Right forelimb (tissue), 1 donor: ENCODE measurements at regions not wholly inside any gene's neighbourhood (a gene's known extent, or its start where the extent isn't known, plus 50 kb on each side); places are given as distances from the start of the nearest gene placed in this dataset.
"Not testable (repeated sequence)": the region's sequence is repeated elsewhere in the genome, so short reads cannot be mapped to it uniquely, and the experiment has no call there.

Experiments
- DNase-seq: peaks from one replicate; pipeline ENCODE4 v3.0.0-alpha.2; 2018

DNA sequence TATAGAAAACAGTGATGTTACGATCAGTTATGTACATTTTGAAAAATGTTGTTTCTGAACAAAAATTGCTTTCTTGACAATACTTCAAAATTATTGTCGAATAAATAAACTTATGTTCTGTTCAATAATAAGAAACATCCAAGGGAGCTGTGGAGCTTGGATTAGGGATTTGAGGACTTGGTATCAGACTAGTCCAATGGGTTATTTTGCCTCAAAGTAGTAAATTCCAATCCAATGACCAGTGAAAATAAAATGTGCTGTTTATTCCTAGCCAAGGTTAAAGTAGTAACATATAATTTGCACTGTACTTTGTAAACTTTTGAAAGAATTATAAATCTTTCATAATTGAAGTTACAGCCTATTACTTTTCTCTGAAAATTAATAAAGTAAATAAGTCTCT is 79.1 kb upstream of the IVNS1ABP start:
- no peak for DNase-seq

DNA sequence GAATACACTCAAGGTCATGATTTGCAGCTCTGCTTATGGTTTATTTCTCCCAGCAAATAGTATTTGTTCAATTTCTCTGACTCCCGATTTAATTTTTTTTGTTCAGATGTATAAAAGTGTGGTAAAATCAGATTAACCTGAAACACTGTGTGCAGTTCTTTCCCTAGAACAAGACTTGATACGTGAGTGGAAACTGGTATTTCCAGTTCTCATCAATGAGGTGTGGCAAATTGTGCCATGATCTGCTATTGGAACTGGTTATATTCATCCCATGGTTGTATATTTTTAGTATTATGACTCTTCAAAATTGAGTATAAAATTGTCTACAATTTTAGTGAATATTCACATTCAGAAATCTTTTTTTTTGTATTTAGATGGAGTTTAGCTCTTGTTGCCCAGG is 76.8 kb upstream of the IVNS1ABP start:
- no peak for DNase-seq

DNA sequence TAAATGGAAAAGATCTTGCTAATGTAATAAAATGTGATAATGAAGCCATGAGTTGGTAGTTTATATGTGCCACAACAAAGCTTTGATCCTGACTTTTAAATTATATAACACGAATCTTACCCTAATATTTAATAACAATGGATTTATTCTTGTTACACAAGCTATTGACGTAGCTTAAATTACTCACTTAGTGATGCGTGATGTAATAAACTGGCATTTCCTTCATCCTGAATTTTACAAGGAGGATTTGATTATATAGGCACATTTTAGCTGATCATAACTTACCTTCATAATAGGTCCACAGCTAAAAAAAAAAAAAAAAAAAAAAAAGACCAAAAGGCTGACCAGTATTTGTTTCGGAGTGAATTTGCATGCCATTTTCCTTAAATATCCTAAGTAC is 76.2 kb upstream of the IVNS1ABP start:
- no peak for DNase-seq

DNA sequence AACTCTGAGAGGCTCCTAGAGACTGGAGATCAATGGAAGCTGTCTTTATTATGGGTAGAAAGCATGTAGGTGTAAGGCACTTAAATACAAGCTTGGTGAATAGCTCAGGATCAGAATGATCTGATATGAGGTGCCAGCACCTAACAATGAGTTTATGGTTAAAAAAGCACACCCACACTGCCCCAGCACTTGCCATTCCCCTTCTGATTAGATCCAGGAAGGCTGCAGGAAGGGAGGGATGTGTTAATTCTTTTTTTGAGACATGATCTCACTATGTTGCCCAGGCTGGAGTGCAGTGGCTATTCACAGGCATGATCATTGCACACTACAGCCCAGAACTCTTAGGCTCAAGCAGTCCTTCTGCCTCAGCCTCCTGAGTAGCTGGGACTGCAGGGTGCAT is 71.8 kb upstream of the IVNS1ABP start:
- DNase-seq = no peak

DNA sequence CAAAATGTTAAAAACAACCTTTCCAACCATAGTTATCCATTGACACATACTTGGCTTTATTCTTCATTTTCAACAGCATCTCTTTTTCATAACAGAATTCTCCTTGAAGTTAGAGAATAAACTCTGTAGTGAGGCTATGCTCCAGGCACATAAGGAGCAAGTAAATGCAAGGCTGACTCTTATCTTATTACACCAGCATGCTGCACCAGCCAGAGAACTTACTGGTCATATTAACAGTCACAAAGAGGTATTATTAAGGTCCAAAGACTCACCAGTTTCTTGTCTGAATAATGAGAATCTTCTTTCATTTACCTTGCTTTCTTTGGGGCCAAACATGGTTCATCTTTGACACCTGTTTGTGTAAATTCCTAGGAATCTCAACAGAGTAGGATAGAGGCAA is 71.3 kb upstream of the IVNS1ABP start:
- no peak for DNase-seq

DNA sequence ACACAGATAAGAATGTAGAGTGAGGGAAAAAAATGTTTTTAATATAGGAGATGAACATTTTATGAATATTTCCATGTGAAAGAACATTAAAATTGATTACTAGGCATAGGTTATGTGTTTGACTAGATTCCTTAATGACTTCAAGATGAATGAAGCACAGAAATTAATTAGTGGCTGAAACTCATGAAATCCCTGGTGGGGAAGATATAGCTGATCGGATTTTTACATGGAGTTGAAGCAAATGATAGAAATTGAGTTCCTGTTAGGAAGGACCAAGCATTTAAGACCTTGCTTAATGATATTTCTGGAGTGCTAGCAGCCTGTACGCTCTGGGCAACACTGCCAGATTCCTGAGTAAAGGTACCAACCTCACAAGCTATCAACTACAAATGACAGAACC is 68.9 kb upstream of the IVNS1ABP start:
- no peak for DNase-seq

DNA sequence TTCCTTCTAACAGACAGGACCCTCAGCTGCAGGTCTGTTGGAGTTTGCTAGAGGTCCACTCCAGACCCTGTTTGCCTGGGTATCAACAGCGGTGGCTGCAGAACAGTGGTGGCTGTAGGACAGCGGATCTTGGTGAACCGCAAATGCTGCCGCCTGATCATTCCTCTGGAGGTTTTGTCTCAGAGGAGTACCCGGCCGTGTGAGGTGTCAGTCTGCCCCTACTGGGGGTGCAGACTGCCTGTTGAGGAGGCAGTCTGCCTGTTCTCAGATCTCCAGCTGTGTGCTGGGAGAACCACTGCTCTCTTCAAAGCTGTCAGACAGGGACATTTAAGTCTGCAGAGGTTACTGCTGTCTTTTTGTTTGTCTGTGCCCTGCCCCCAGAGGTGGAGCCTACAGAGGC is 66.8 kb upstream of the IVNS1ABP start:
- not testable (repeated sequence) for DNase-seq

DNA sequence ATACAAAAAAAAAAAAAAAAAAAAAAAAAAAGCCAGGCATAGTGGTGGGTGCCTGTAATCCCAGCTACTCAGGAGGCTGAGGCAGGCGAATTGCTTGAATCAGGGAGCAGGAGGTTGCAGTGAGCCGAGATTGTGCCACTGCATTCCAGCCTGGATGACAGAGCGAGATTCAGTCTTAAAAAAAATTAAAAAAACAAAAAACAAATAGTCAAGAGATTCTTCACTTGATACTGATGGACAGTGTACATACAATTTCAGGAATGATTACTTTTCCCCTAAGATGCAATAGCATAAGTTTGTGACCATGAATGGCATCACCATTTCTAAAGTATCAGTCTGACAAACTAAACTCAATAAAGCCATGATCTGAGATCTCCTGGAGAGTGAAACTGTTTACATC is 60.8 kb upstream of the IVNS1ABP start:
- no peak for DNase-seq

DNA sequence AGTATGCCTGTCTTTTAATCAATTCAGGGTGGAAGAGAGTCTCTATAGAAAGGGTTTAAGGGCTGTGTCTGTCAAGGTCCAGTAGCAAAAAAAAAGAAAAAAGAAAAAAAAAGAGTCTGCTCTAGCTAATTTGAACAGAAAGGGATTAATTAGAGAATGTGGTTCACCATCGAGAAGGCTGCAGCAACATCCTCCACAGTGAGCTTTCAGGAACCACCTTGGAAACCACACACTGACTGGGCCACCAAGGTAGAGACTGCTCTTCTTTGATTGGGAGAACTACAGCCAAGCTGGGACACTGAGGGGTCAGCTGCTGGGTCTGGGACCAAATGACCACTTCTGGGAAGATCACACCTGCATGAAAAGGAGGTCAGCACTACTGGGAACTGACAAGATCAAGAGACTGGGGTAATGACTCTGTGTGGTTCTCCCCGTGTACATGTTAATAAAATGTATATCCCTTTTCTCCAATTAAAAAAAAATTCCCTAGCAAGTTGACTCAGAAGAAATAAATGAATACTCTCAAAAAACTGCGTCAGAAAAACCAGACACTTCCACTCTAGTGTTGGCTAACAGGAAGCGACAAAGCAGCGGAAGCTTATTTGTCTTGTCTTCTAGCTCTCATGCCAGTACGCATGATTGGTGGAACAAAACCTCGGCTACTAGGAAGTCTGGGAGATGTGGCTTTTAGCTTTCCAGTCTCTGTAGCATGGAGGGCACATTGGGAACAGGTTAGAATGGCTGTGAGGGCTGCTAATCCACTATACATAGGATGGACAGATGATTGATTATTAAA is 60.0 kb upstream of the IVNS1ABP start:
- no peak for DNase-seq

DNA sequence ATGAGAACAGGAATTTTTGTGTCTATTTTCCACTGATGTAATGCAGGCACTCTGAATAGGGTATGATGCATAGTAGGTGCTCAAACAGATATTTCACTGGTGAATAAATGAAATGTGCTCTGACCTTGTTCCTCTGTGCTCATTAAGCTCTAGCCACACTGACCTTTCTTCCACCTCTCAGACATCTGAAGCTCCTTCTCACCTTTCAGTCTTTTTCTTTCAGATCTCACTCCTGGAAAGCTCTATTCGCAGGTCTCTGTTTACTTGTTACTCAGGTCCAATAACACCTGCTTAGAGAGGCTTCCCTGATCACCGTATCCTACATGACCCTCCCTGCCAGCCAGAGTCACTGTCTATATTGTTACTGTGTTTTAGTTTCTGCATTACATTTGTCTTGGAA is 59.2 kb upstream of the IVNS1ABP start:
- DNase-seq = no peak

DNA sequence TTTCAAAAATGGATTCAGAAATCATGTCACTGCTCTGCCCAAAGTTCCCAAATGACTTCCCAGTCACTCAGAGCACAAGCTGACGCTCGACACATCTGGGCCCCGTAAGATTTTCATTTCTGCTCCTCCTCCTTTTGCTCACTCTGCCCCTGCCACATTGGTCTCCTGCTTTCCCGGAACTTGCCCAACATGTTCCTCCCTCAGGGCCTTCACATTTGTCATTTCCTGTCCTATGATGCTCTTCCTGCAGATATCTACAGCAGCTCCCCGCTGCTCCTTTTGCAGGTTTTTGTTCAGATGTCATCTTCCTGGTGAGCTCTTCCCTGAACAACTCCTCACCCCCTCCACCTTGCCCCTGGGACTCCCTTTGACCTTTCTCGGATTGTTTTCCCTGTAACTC is 58.5 kb upstream of the IVNS1ABP start:
- no peak for DNase-seq

DNA sequence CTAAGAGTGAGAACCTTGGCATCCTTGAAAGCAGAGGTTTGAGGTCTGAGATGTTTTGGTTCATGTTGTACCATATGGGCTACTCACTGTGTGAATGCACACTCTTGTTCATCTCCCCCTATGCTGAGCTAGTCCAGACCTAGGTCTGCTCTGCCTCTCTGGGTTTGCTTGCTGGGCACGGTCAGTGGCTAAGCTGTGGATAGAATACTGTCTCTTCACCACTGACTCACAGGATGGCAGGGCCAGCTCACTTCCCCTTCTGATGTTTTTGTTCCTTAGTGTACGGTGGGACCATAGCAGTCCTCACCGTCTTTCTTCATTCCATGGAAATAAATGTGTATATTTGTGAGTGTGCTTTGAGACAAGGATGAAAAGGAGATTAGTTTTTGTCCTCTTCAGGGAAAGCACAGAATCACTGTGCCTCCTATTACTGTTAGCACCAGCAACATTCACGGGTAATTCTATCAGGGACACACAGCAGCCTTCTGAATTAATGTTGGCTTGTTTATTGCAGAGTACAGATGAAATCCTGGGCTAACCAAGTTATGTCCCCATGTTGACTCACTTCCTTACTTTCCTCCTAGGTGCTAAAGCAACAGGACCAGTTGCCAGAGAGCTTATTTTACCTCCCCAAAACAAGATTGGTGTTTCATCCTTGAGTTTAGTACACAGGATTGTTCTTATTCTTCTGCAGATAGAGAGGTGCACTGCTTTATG is 56.9 kb upstream of the IVNS1ABP start:
- DNase-seq = no peak

DNA sequence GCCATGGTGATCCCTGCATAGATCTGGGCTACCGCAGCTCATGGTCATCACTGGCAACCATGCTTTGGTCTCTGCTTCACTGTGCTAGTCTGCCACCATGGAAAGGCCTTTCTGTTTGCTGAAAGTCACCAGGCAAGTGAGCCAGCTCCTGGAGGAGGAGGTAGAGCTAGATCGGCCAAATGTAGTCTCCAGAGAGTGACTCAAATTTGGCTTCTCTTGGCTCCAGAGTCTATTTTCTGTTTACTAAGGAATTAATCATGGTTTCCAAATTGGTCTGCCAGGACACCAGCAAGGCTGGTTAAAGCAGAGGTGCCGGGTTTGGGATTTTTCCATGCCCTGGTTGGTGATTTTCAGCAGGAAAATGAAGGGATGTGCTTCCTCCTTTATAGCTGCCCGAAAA is 52.7 kb upstream of the IVNS1ABP start:
- DNase-seq = no peak

DNA sequence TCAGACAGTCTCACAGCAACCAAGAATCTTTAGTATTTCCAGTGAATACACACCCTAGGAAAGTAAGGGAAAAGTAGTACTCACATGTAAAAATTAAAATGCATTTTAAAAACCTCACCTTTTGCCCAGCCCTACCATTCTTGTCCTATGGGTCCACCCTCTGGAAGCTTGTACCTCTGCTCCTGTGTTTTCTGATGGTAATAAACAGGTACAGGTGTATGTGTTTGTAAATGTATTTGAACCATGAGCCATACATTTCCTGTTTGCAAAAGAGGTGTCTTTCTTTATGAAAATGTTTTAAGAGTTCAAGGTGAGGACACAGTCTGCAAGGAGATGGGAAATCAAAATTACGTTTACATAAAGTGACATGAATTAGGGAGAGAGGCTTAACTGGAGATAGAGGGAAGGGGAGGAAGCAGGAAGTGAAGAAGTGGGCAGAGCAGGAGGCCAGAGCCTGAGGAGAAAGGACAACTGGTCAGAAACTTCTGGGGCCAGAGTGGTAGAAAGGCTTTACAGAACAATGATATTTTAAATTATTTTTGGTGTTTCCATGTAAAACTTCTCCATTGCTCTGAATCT is 52.0 kb upstream of the IVNS1ABP start:
- no peak for DNase-seq

DNA sequence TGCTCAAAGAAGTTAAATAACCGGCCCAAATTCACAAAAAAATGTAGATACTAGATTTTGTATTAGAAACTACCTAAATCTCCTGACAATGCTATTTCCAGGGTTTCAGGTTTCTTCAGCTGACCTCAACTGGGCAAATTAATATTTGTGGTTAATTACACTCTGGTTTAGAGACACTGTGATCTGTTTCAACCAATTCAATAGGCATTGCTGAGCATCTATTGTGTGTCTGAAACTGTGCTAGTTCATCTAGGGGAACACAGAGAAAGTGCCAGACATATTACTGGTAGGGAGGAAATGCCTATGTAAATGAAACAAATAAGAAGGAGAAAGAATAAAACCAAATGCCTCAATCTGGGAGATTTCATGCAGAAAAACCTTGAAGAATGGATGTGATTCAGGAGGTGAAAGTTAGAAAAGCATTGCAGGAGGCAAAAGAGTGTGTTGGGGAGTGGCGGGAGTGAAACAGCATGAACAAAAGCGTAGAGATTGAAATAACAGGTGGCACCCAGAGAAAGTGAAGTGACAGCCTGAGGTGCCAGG is 51.3 kb upstream of the IVNS1ABP start:
- no peak for DNase-seq

DNA sequence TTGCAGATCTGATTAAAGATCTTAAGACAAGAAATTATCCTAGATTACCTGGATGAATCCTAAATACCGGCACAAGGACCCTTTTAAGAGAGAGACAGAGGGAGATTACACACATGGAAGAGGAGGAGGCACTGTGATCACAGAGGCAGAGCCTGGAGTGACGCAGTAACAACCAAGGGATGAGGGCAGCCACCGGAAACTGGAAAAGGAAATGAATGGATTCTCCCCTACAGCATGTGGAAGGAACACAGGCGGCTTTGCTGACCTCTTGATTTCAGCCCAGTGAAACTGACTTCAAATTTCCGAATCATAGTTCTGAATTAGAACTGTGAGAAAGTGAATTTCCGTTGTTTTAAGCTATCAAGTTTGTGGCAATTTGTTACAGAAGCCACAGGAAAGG is 50.2 kb upstream of the IVNS1ABP start:
- no peak for DNase-seq
